ENCODE measurements at regions not wholly inside any gene's neighbourhood (a gene's known extent, or its start where the extent isn't known, plus 50 kb on each side); places are given as distances from the start of the nearest gene placed in this dataset.

DNA sequence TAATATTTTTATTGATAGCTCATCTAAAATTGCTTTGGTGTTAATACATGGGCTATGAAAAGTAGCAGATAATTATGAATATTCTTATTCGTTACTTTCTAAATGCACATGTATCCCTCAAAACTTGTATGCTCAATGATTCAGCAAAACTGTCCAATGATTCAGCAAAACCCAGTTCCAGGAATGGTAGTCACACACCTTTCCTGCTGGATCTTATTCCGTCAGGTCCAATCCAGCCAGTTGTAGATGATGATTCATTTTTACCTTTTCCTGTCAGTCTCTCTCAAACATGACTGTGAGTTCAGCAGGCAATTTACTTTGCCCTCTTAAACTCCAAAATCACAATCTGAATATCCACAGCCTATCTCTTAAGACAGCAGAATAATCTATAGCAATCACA, 1082.6 kb downstream of the EFNB2 start:
- no peak for DNase-seq (ENCODE audit: low read depth, low spot score)

- no peak for DNase-seq (ENCODE audit: low read depth, low spot score)
Measured at GRCh38 chr13:105450784-105451183, 1084.7 kb downstream of the EFNB2 start.

DNA sequence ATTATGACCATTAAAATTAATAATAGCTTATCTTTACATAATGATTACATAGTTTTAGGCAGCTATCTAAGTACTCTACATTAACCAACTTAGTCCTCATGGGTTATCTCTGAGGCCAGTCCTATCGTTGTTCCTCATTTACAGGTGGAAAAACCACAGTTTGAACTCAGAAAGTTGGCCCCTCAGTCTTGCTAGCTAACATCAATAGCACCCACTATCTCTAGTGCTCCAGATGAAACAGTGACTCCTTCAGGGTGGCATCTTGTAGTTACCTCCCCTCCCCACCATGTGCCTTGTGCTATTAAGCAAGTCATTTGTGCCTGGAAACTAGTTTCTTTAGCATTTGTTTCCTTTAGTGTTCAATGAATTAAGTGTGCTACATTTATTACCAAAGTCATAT, 1086.7 kb downstream of the EFNB2 start:
- DNase-seq (ENCODE audit: low read depth, low spot score), result no peak

DNA sequence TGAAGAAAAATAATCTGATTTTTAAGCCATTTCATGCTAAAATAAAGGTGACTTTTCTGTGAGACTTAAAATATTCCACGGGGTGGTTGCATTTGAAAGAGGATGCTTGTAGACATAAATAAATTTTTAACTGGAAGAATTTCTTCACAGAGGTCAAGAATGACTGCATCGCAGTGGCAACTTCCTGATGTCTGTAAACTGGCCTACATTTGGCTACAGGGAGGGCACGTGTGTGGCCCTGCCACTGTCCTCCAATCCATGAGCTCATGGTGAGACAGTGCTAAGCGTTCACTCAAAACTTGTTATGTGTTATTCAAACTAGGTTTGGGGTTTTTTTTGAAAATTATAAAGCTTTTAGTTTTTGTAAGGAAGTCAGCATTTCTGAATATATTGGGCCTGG, 1089.3 kb downstream of the EFNB2 start:
- DNase-seq (ENCODE audit: low read depth, low spot score), result no peak

GRCh38 chr13:105445796-105446195, 1089.7 kb downstream of the EFNB2 start:
- no peak for DNase-seq (ENCODE audit: low read depth, low spot score)

GRCh38 chr13:105442949-105443699, 1092.3 kb downstream of the EFNB2 start:
- DNase-seq (ENCODE audit: low read depth, low spot score), result peak; percentile 83

- DNase-seq (ENCODE audit: low read depth, low spot score), result no peak
Measured at GRCh38 chr13:105442040-105442439, 1093.4 kb downstream of the EFNB2 start.

- no peak for DNase-seq (ENCODE audit: low read depth, low spot score)
Measured at GRCh38 chr13:105441051-105441750, 1094.3 kb downstream of the EFNB2 start.

DNA sequence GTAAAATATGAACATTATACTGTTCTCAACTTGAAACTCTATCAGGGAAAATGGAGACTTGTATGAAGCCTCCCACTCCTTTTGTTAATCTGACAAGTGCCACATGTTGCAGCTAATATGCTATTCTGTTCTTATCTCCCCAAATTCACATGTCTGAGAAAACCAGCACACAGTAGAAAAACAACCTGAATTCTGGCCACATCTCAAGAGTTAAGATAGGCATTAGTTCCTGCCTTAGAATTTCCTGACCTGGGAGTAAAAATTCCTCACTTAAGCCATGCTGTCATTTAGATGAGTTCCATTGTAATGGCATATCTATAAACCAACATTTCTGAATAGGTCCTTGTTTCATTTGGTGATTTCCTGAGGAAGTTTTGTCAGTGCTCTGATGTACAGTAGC, 1098.5 kb downstream of the EFNB2 start:
- DNase-seq (ENCODE audit: low read depth, low spot score), result no peak

- peak; percentile 49 for DNase-seq (ENCODE audit: low read depth, low spot score)
Measured at GRCh38 chr13:105432438-105432837, 1103.0 kb downstream of the EFNB2 start.

GRCh38 chr13:105428811-105429210, 1106.7 kb downstream of the EFNB2 start:
- DNase-seq (ENCODE audit: low read depth, low spot score), result no peak

DNA sequence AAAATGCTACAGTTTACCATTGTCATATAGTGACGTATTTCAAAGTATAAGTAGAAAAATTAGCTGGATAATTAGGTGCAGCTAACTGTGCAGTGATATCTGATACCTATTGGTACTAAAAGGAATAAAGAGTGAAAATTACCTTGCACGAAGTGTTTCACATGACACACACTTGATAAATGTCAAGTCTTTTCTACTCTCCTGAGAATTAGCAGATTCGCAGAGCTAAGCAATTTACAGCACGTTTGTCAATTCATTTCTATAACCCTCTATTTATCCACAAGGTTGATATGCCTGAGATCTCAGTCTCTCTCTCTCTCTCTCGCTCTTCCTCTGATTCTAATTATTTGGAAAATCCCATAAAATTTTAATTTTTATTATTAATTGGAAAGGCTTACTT, 1109.0 kb downstream of the EFNB2 start:
- DNase-seq (ENCODE audit: low read depth, low spot score), result no peak

DNA sequence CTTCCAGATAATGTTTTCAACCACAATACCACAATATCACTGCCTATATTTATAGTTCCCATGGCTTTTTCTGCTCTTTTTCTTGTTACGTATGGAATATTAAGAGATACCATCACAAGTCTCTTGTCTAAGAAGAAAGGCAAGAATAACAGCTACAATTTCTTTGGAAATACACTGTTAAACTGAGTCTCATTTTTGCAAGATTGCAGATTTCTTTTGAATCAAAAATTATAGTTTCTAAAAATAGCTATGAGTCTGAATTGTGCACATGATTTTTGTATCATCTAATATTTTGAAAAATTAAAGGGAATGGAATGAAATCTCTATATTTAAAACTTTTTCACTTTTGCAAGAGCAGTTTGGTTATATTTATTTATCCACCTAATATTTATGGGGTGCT, 1120.8 kb downstream of the EFNB2 start:
- DNase-seq (ENCODE audit: low read depth, low spot score), result no peak

DNA sequence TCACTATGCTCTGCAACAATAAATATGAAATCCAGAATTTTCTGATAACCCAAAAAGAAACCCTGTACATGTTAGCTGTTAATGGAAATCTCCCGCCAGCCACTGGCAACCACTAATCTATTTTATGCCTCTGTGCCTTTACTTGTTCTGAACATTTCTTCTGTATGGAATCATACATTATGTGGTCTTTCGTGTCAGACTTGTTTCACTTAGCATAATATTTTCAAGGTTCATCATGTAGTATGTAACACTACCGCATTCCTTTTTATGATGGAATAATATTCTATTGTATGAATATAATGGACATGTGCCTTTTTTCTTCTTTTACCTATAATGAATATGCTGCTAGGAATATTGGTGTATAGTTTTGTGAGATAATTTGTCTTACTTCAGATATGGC, 1123.3 kb downstream of the EFNB2 start:
- DNase-seq (ENCODE audit: low read depth, low spot score), result no peak

- DNase-seq (ENCODE audit: low read depth, low spot score), result no peak
Measured at GRCh38 chr13:105410602-105411001, 1124.9 kb downstream of the EFNB2 start.

- no peak for DNase-seq (ENCODE audit: low read depth, low spot score)
Measured at GRCh38 chr13:105406551-105406950, 1128.9 kb downstream of the EFNB2 start.

DNA sequence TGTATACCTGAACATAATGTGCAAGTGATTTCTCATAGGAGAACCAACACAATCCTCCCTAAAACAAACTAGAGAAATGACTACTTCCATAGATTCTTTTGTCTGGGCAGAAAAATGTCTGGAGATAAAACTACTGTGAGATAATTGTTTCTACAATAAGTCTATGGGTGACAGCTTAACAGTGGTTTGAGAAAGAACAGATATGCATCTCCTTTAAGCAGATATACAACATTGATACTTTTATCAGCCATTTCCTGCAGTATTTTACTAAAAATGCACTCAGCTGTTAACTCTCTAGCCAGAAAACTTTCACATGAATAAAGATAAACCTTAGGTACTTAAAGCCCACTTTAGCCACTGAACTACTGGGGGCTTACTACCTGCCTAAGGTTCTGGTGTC, 1132.4 kb downstream of the EFNB2 start:
- DNase-seq (ENCODE audit: low read depth, low spot score), result no peak

- no peak for DNase-seq (ENCODE audit: low read depth, low spot score)
Measured at GRCh38 chr13:105395041-105395440, 1140.4 kb downstream of the EFNB2 start.

DNA sequence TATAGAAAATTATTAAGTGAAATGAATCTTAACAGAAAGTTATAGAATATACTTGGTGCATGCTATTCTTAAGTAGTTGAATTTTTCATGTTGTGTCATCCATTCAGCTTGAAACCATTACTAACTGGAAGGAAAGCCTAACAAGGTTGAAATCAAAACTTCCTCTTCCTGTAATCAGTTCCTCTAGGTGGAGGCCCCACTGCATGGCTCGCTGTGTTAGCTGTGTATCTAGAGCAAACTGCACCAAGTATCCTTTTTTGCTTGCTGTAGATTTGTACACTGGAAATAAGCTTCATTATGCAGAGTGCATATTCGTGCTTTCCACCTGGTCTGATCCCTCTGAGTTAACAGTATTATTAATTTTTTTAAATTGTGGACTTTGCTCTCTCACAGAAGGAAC, 1146.1 kb downstream of the EFNB2 start:
- no peak for DNase-seq (ENCODE audit: low read depth, low spot score)

GRCh38 chr13:105377452-105377851, 1158.0 kb downstream of the EFNB2 start:
- no peak for DNase-seq (ENCODE audit: low read depth, low spot score)

DNA sequence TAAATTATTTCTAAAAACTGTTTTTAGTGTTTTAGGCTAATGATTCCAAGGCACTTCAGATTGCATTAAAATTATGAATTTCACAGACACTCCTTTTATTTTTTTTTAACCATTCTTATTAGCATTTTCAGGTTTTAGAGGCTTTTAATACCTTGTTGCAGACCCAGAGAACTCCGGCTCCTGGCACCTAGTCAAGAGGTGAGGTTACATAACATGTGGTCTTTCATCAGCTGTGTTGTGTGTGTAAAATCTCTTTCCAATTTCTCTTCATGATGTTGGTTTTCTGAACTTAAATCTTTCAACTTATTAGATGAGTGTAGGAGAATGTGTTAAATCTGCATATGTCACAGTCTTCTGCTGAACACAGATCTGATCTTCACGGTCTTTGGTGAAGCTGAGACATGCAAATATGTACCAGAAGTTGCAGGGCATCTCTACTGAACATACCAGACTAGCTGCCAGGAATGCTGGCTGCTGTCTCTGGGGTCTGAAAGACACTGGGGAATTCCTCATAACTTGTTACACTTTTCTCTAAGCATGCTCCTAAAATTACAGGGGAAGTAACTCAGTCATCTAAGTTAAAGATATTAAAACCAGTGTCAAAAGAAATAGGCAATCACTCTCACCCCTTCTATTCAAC, 1165.3 kb downstream of the EFNB2 start:
- no peak for DNase-seq (ENCODE audit: low read depth, low spot score)

DNA sequence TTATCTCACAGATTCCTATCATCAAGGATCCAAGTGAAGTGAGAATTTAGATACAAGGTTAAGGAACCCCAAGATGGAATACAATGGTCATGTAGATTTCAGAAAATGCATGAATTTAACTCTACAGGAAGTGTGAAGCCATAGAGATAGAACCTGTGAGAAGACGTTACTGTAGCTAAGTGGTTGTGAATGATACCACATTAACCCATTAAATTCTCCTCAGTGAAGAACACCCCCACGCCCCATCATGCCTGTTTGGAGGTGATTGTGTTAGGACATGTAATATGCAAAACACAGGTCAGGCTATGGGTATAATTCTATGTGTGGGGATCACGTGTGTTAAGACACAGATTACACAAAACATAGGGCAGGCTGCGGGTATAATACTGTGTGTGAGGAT, 1166.7 kb downstream of the EFNB2 start:
- DNase-seq (ENCODE audit: low read depth, low spot score), result no peak

GRCh38 chr13:105365831-105366230, 1169.6 kb downstream of the EFNB2 start:
- no peak for DNase-seq (ENCODE audit: low read depth, low spot score)

Data from brain pericyte (primary cell).